NCI-H187 (cell line): ENCODE measurements at regions not wholly inside any gene's neighbourhood (a gene's known extent, or its start where the extent isn't known, plus 50 kb on each side); places are given as distances from the start of the nearest gene placed in this dataset.

Experiments
- DNase-seq, 2 experiments: peaks; one replicate each; lab custom pipeline; 2025; lab: John Stamatoyannopoulos, UW

- no peak for DNase-seq
These were observed 1250.9 kb downstream of the ROBO1 start for GRCh38 chr3:78516937-78517336.

- DNase-seq, result no peak
These were observed 1249.8 kb downstream of the ROBO1 start for GRCh38 chr3:78517965-78518364.

- no peak for DNase-seq
These were observed 1248.5 kb downstream of the ROBO1 start for GRCh38 chr3:78519281-78519680.

GRCh38 chr3:78529601-78530000 is 1238.2 kb downstream of the ROBO1 start:
- no peak for DNase-seq

- DNase-seq, result no peak
These were observed 1227.3 kb downstream of the ROBO1 start for GRCh38 chr3:78540485-78540884.

GRCh38 chr3:78545827-78546226 is 1222.0 kb downstream of the ROBO1 start:
- DNase-seq, result no peak
